Nephron (organoid): ENCODE measurements at regions not wholly inside any gene's neighbourhood (a gene's known extent, or its start where the extent isn't known, plus 50 kb on each side); places are given as distances from the start of the nearest gene placed in this dataset.
A peak's percentile ranks its signal among the peaks of the same experiment; 100 is the strongest.
"Not testable (repeated sequence)": the region's sequence is repeated elsewhere in the genome, so short reads cannot be mapped to it uniquely, and the experiment has no call there.

Experiments
- H3K27ac Mint-ChIP-seq, 3 experiments: 2 replicates each; pipeline ENCODE4 v1.8.0; 2020; ENCODE audit warnings: mixed read lengths in 3 of 3, mild to moderate bottlenecking in 2 of 3, moderate library complexity in 1 of 3
- H3K27me3 Mint-ChIP-seq: 2 replicates; pipeline ENCODE4 v1.8.0; 2021; ENCODE audit warnings: low read depth, mild to moderate bottlenecking, moderate library complexity, mixed read lengths
- H3K36me3 Mint-ChIP-seq: 2 replicates; pipeline ENCODE4 v1.8.0; 2020; ENCODE audit warnings: low read depth, mixed read lengths
- H3K4me1 Mint-ChIP-seq: 2 replicates; pipeline ENCODE4 v1.8.0; 2020; ENCODE audit warnings: mixed read lengths
- H3K4me3 Mint-ChIP-seq, 3 experiments: 2 replicates each; pipeline ENCODE4 v1.8.0; 2020; ENCODE audit warnings: mild to moderate bottlenecking in 3 of 3, mixed read lengths in 3 of 3, moderate library complexity in 2 of 3
- H3K9me3 Mint-ChIP-seq: 2 replicates; pipeline ENCODE4 v1.8.0; 2020; ENCODE audit warnings: mixed read lengths
- TF ChIP-seq, protein P1 (sequence below), 3 experiments: fragments of 200-600 bp; sonication (generic); IDR thresholded peaks; one replicate each; pipeline ENCODE4 v1.5.0; 2021; ENCODE audit warnings: antibody characterized with exemption in 3 of 3; ENCODE audit not compliant: unreplicated experiment in 3 of 3

GRCh38 chr6:112947507-112947906, 600.4 kb downstream of the RFPL4B start:
- Mint-ChIP-seq H3K9me3 (peaks cover 4% of the 10 kb centered on the region), H3K36me3 (no peaks in the 10 kb centered on the region), H3K27ac (no peak overlapping the region), H3K27me3 (no peaks in the 10 kb centered on the region), H3K4me1 (peaks cover 16% of the 10 kb centered on the region), H3K4me3 (no peak overlapping the region)
- TF ChIP-seq, protein P1, sequence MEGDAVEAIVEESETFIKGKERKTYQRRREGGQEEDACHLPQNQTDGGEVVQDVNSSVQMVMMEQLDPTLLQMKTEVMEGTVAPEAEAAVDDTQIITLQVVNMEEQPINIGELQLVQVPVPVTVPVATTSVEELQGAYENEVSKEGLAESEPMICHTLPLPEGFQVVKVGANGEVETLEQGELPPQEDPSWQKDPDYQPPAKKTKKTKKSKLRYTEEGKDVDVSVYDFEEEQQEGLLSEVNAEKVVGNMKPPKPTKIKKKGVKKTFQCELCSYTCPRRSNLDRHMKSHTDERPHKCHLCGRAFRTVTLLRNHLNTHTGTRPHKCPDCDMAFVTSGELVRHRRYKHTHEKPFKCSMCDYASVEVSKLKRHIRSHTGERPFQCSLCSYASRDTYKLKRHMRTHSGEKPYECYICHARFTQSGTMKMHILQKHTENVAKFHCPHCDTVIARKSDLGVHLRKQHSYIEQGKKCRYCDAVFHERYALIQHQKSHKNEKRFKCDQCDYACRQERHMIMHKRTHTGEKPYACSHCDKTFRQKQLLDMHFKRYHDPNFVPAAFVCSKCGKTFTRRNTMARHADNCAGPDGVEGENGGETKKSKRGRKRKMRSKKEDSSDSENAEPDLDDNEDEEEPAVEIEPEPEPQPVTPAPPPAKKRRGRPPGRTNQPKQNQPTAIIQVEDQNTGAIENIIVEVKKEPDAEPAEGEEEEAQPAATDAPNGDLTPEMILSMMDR (IDR thresholded peaks at IDR 0.05; ENCODE audit: unreplicated experiment in 3 of 3), result no peak

- H3K36me3 Mint-ChIP-seq, result peaks cover 6% of the 10 kb centered on the region
- H3K9me3 Mint-ChIP-seq, result peaks cover 14% of the 10 kb centered on the region
- H3K4me1 Mint-ChIP-seq, result peaks cover 18% of the 10 kb centered on the region
- peak overlapping the region; percentile 23 to 58 (median 38) for H3K27ac Mint-ChIP-seq
- TF ChIP-seq, protein P1 (IDR thresholded peaks at IDR 0.05; ENCODE audit: unreplicated experiment in 3 of 3), result no peak
- H3K27me3 Mint-ChIP-seq, result no peaks in the 10 kb centered on the region
- H3K4me3 Mint-ChIP-seq, result no peak overlapping the region
Measured at GRCh38 chr6:112951829-112952228, 604.7 kb downstream of the RFPL4B start.

GRCh38 chr6:112955743-112956142, 608.6 kb downstream of the RFPL4B start:
- not testable (repeated sequence) for H3K27ac Mint-ChIP-seq, H3K4me3 Mint-ChIP-seq, H3K27me3 Mint-ChIP-seq
- Mint-ChIP-seq H3K9me3 (peaks cover 15% of the 10 kb centered on the region), H3K36me3 (peaks cover 12% of the 10 kb centered on the region), H3K4me1 (peaks cover 22% of the 10 kb centered on the region)

- Mint-ChIP-seq H3K4me1 (peaks cover 19% of the 10 kb centered on the region), H3K27ac (peak overlapping the region; percentile 59 to 77 (median 71)), H3K27me3 (no peaks in the 10 kb centered on the region), H3K4me3 (no peak overlapping the region), H3K36me3 (peaks cover 12% of the 10 kb centered on the region), H3K9me3 (peaks cover 15% of the 10 kb centered on the region)
- TF ChIP-seq, protein P1 (IDR thresholded peaks at IDR 0.05; ENCODE audit: unreplicated experiment in 3 of 3), result no peak
Measured at GRCh38 chr6:112956696-112957535, 609.8 kb downstream of the RFPL4B start.

GRCh38 chr6:112957536-112957916, 610.4 kb downstream of the RFPL4B start:
- peaks cover 15% of the 10 kb centered on the region for H3K9me3 Mint-ChIP-seq
- H3K27me3 Mint-ChIP-seq, result no peaks in the 10 kb centered on the region
- peak overlapping the region; percentile 59 to 77 (median 71) for H3K27ac Mint-ChIP-seq
- TF ChIP-seq, protein P1 (IDR thresholded peaks at IDR 0.05; ENCODE audit: unreplicated experiment in 3 of 3), result no peak
- no peak overlapping the region for H3K4me3 Mint-ChIP-seq
- H3K4me1 Mint-ChIP-seq, result peaks cover 15% of the 10 kb centered on the region
- peaks cover 12% of the 10 kb centered on the region for H3K36me3 Mint-ChIP-seq

GRCh38 chr6:112960130-112960529, 613.0 kb downstream of the RFPL4B start:
- H3K27ac Mint-ChIP-seq, H3K27me3 Mint-ChIP-seq, H3K4me3 Mint-ChIP-seq: not testable (repeated sequence)
- peaks cover 12% of the 10 kb centered on the region for H3K36me3 Mint-ChIP-seq
- H3K9me3 Mint-ChIP-seq, result peaks cover 10% of the 10 kb centered on the region
- peaks cover 15% of the 10 kb centered on the region for H3K4me1 Mint-ChIP-seq

DNA sequence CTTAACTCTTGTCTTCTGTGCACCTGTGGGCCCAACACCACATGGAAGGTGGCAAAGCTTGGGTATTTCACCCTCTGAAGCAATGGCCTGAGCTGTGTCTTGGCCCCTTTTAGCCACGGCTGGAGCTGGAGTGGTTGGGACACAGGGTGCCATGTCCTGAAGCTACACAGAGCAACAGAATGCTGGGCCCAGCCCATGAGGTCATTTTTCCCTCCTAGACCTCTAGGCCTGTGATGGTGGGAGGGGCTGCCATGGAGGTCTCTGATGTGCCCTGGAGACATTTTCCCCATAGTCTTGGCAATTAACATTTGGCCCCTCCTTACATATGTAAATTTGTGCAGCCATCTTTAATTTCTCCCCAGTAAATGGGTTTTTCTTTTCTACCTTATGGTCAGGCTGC, 620.8 kb downstream of the RFPL4B start:
- H3K4me1 Mint-ChIP-seq, result no peaks in the 10 kb centered on the region
- no peaks in the 10 kb centered on the region for H3K27me3 Mint-ChIP-seq
- H3K27ac Mint-ChIP-seq, result no peak overlapping the region
- H3K36me3 Mint-ChIP-seq, result peaks cover 7% of the 10 kb centered on the region
- no peak overlapping the region for H3K4me3 Mint-ChIP-seq
- peaks cover 26% of the 10 kb centered on the region for H3K9me3 Mint-ChIP-seq
- TF ChIP-seq, protein P1 (IDR thresholded peaks at IDR 0.05; ENCODE audit: unreplicated experiment in 3 of 3), result no peak
